Aorta (tissue), 5 donors: ENCODE measurements at regions not wholly inside any gene's neighbourhood (a gene's known extent, or its start where the extent isn't known, plus 50 kb on each side); places are given as distances from the start of the nearest gene placed in this dataset.

Source experiments
- ATAC-seq: fragments of 200-7000 bp; cut with Tn5 transposase; one replicate; pipeline ENCODE4 v1.9.1; 2022; ENCODE audit warnings: moderate library complexity; ENCODE audit not compliant: low FRiP score
- DNase-seq, 2 donors: peaks; one replicate each; pipeline ENCODE4 v3.0.0-alpha.2; 2020
- H3K27ac ChIP-seq, 2 donors: one replicate each; pipeline ENCODE4 v1.5.1; 2013; ENCODE audit warnings: low read length in 2 of 2, mild to moderate bottlenecking in 2 of 2, moderate library complexity in 2 of 2, control low read depth in 1 of 2, inconsistent platforms in 1 of 2, low read depth in 1 of 2
- H3K27me3 ChIP-seq, 2 donors: one replicate each; pipeline ENCODE4 v1.6.1; 2013; ENCODE audit warnings: control low read depth in 1 of 2, low read length in 1 of 2, mild to moderate bottlenecking in 1 of 2, moderate library complexity in 1 of 2; ENCODE audit not compliant: insufficient read depth in 2 of 2, control insufficient read depth in 1 of 2
- H3K36me3 ChIP-seq, 2 donors: one replicate each; pipeline ENCODE4 v1.6.1; 2013; ENCODE audit warnings: control low read depth in 1 of 2, low read length in 1 of 2, mild to moderate bottlenecking in 1 of 2; ENCODE audit not compliant: insufficient read depth in 2 of 2, control insufficient read depth in 1 of 2
- H3K4me1 ChIP-seq, 2 donors: one replicate each; pipeline ENCODE4 v1.6.1; 2013; ENCODE audit warnings: low read length in 2 of 2, control low read depth in 1 of 2, mild to moderate bottlenecking in 1 of 2, moderate library complexity in 1 of 2; ENCODE audit not compliant: insufficient read depth in 2 of 2, control insufficient read depth in 1 of 2
- H3K4me3 ChIP-seq, 2 donors: one replicate each; pipeline ENCODE4 v1.5.1; 2013; ENCODE audit warnings: low read length in 2 of 2, control low read depth in 1 of 2, mild to moderate bottlenecking in 1 of 2
- H3K9me3 ChIP-seq: one replicate; pipeline ENCODE4 v1.6.1; 2013; ENCODE audit warnings: mild to moderate bottlenecking, low read length; ENCODE audit not compliant: control insufficient read depth
- WGBS, 2 donors: extraction: QIAGEN DNeasy Blood & Tissue Kit; methylation state at CpG; one replicate each; pipeline ENCODE4 v1.1.7; 2013; 5-methylcytosine and 5-hydroxymethylcytosine counted together
- intact Hi-C, 2 donors: fragments of 100-400 bp; cut with DNase I; formaldehyde crosslinking; loops; one replicate each; pipeline versions ENCODE4 v1.14.2 to v1.15.0; 2022
- donor health status: healthy with polysubstance abuse.
- donor health status: Bipolar disorder and iron deficiency.
- donor health status: DM: no; HTN: no; CAD: no.
- donor health status: DM: no; HTN: no; CAD: no.
- donor health status: DM: yes; HTN: yes; CAD: no.

DNA sequence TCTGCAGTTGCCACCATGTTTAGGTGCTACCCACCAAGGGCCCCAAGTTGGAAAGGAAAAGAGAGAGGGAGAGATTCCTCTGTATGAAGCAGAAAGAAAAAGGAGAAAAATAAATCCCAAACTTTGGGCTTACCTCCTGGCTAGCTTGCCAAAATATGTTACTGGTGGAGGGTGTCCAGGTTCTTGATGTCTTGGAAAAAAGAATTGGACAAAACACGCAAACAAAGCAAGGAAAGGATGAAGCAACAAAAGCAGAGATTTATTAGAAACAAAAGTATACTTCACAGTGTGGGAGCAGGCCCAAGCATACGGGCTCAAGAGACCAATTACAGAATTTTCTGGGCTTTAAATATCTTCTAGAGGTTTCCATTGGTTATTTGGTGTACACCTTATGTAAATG lies 204.5 kb upstream of the LRRC7 start:
- intact Hi-C loops, result no loop called here
- H3K36me3 ChIP-seq, result no peaks in the 10 kb centered on the region
- ATAC-seq (no peak), DNase-seq (no peak)
- no peaks in the 10 kb centered on the region for H3K9me3 ChIP-seq
- H3K27me3 ChIP-seq, result no peaks in the 10 kb centered on the region
- WGBS, 2 donors, result 68 to 75% methylated on average over 2 of the region's 2 CpGs
- no peaks in the 10 kb centered on the region for H3K4me1 ChIP-seq
- H3K4me3 ChIP-seq, result no peak overlapping the region
- no peak overlapping the region for H3K27ac ChIP-seq

- ATAC-seq, result no peak
- intact Hi-C loops, result no loop called here
- Histone ChIP-seq H3K27me3 (no peaks in the 10 kb centered on the region), H3K9me3 (no peaks in the 10 kb centered on the region), H3K36me3 (no peaks in the 10 kb centered on the region), H3K27ac (no peak overlapping the region), H3K4me1 (no peaks in the 10 kb centered on the region), H3K4me3 (no peak overlapping the region)
- DNase-seq, result no peak
- 78 to 86% methylated on average over 4 of the region's 4 CpGs for WGBS, 2 donors
These were observed 194.2 kb upstream of the LRRC7 start for GRCh38 chr1:69373520-69373919.

DNA sequence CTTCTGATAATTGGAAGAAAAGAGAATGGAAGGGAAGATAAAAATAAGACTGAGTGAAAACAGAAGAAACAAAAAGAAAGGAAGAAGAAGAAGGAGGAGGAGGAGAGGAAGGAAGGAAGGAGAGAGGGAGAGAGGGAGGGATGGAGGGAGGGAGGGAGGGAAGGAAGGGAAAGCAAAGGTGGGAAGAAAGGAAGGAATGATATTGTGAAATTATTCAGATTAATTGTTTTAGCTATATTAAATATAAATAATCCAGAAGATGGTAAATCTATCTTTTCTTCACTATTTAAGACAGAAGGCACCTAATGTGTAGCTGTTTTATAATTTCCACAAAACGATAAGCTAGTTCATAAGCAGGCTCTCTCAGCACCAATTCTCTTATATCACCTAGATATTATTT lies 191.3 kb upstream of the LRRC7 start:
- Histone ChIP-seq H3K27me3 (no peaks in the 10 kb centered on the region), H3K4me3 (no peak overlapping the region), H3K36me3 (no peaks in the 10 kb centered on the region), H3K9me3 (no peaks in the 10 kb centered on the region), H3K4me1 (no peaks in the 10 kb centered on the region), H3K27ac (no peak overlapping the region)
- DNase-seq (no peak), ATAC-seq (no peak)
- 91 to 95% methylated on average over 1 of the region's 1 CpG for WGBS, 2 donors
- intact Hi-C loops, result no loop called here

DNA sequence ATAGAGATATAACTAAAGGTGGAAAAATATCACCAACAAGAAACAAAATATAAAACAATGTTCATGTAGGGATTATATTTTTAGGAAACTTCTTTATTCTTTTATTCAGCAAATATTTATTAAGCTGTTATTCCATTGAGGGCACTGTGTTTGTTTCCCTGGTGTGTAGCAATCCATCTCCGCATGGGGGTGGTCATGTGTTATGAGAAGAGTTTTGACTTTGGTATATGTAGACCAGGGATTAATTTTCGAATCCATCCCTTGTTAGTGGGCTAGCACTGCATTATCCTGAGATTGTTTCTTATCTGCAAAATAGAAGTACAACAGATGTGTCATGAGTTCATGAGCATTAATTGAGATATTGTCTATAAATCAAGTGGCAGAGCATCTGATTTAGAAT lies 190.2 kb upstream of the LRRC7 start:
- H3K4me3 ChIP-seq, result no peak overlapping the region
- no peaks in the 10 kb centered on the region for H3K9me3 ChIP-seq
- H3K36me3 ChIP-seq, result no peaks in the 10 kb centered on the region
- DNase-seq (no peak), ATAC-seq (no peak)
- intact Hi-C loops, result no loop called here
- no peaks in the 10 kb centered on the region for H3K4me1 ChIP-seq
- H3K27me3 ChIP-seq, result no peaks in the 10 kb centered on the region
- no peak overlapping the region for H3K27ac ChIP-seq
- WGBS, 2 donors, result 68 to 77% methylated on average over 2 of the region's 2 CpGs

- no peak overlapping the region for H3K4me3 ChIP-seq
- no peaks in the 10 kb centered on the region for H3K9me3 ChIP-seq
- DNase-seq (no peak), ATAC-seq (no peak)
- no peaks in the 10 kb centered on the region for H3K4me1 ChIP-seq
- intact Hi-C loops, result no loop called here
- no peak overlapping the region for H3K27ac ChIP-seq
- H3K36me3 ChIP-seq, result no peaks in the 10 kb centered on the region
- H3K27me3 ChIP-seq, result no peaks in the 10 kb centered on the region
These were observed 179.7 kb upstream of the LRRC7 start for GRCh38 chr1:69388044-69388443.

DNA sequence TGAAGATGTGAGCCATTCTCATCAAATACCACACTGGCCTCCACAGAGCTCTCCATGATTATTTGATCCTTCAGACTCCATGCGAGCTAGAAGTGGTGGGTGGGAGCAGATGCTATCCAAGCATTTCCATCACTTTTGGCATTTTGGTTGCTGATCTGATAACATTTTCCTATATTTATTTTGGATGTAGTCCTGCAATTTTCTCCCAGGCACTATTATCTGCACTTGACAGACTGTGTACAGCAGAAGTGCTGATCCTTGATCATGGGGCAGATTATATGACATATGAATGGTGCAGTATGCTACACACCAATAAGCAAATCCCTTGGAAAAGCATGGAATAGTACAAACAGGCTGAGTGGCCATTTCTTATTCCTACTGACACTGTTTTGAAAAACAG lies 167.6 kb upstream of the LRRC7 start:
- no peak overlapping the region for H3K4me3 ChIP-seq
- H3K9me3 ChIP-seq, result no peaks in the 10 kb centered on the region
- DNase-seq (no peak), ATAC-seq (no peak)
- H3K4me1 ChIP-seq, result no peaks in the 10 kb centered on the region
- H3K27ac ChIP-seq, result no peak overlapping the region
- no peaks in the 10 kb centered on the region for H3K36me3 ChIP-seq
- intact Hi-C loops, result no loop called here
- 32 to 40% methylated on average over 1 of the region's 1 CpG for WGBS, 2 donors
- no peaks in the 10 kb centered on the region for H3K27me3 ChIP-seq

- Histone ChIP-seq H3K4me1 (no peaks in the 10 kb centered on the region), H3K36me3 (no peaks in the 10 kb centered on the region), H3K4me3 (no peak overlapping the region), H3K27me3 (no peaks in the 10 kb centered on the region), H3K27ac (no peak overlapping the region), H3K9me3 (no peaks in the 10 kb centered on the region)
- ATAC-seq (no peak), DNase-seq (no peak)
- WGBS, 2 donors, result 87% methylated on average over 3 of the region's 3 CpGs
- intact Hi-C loops, result no loop called here
These were observed 165.8 kb upstream of the LRRC7 start for GRCh38 chr1:69401879-69402278.

DNA sequence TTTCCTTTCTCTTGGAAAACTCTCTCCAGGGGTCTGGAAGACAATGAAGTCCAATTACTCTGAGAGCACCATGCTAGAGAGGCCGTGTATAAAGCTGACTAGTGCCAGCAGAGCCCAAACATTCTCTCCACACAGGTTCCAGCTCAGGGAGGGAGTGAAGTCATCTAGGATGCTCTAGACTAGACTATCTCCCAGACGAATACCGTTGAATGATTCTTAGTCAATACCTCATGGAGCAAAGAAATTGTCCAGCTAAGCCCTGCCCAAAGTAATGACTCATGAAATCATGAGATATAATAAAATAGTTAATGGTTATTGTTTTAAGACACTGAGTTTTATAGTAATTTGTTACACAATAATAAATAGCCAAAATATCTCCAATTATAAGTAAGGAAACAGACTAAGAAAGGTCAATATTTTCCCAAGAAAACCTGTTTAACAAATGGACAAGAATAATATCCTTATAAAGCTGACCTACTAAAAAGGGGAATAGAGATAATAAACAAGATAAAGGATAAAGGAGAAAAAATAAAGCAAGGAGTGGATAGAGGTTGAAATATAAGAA lies 163.9 kb upstream of the LRRC7 start:
- no peaks in the 10 kb centered on the region for H3K9me3 ChIP-seq
- H3K27ac ChIP-seq, result no peak overlapping the region
- no peak overlapping the region for H3K4me3 ChIP-seq
- H3K27me3 ChIP-seq, result no peaks in the 10 kb centered on the region
- no peaks in the 10 kb centered on the region for H3K4me1 ChIP-seq
- ATAC-seq (no peak), DNase-seq (no peak)
- intact Hi-C loops, result no loop called here
- WGBS, 2 donors, result 81 to 84% methylated on average over 3 of the region's 3 CpGs
- H3K36me3 ChIP-seq, result no peaks in the 10 kb centered on the region

DNA sequence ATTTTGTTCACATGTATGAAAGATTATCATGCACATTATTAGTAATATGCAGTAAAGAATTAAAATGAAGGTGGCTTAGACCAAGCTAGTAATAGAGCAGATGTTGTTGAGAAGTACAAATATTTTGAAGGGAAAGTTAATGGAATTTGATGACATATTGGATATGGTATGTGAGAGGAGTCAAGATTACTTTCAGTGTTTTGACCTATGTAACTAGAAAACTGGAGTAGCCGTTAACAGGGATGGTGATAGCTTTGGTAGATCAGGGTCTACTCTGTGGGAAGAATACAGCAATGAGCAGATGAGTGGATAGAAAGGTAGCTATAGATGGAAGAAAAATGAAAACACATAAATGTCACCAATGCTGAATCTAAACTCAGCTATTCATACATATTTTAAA lies 163.2 kb upstream of the LRRC7 start:
- no peaks in the 10 kb centered on the region for H3K4me1 ChIP-seq
- DNase-seq, result no peak
- 17 to 25% methylated on average over 1 of the region's 1 CpG for WGBS, 2 donors
- intact Hi-C loops, result no loop called here
- no peak overlapping the region for H3K27ac ChIP-seq
- no peak for ATAC-seq
- no peak overlapping the region for H3K4me3 ChIP-seq
- no peaks in the 10 kb centered on the region for H3K36me3 ChIP-seq
- H3K27me3 ChIP-seq, result no peaks in the 10 kb centered on the region
- no peaks in the 10 kb centered on the region for H3K9me3 ChIP-seq
